ENCODE measurements at regions not wholly inside any gene's neighbourhood (a gene's known extent, or its start where the extent isn't known, plus 50 kb on each side); places are given as distances from the start of the nearest gene placed in this dataset.
A peak's percentile ranks its signal among the peaks of the same experiment; 100 is the strongest.

GRCh38 chr1:209384710-209385550 lies 198.6 kb upstream of the CAMK1G start:
- no peak for DNase-seq
- intact Hi-C loops (cut with micrococcal nuclease; ENCODE audit: unreplicated experiment) = loop anchor here (1.0 kb wide), 2 partner anchors 13 to 50 kb away; no protein-coding TSS in a partner anchor
- no peaks in the 10 kb centered on the region for H3K36me3 Mint-ChIP-seq (ENCODE audit: insufficient read depth, unreplicated experiment)
- H3K4me3 ChIP-seq (ENCODE audit: low read depth, low read length) = no peak overlapping the region
- POLR2A ChIA-PET = interaction anchor here (1.2 to 1.9 kb wide), 4 partner anchors 9 to 44 kb away, joined by 5 to 9 read pairs (median 7); no protein-coding TSS in a partner anchor
- peak overlapping the region; percentile 69 for H3K27ac Mint-ChIP-seq (ENCODE audit: unreplicated experiment)
- no peaks in the 10 kb centered on the region for H3K27me3 ChIP-seq (replicated peaks; ENCODE audit: control insufficient read depth, insufficient read depth, low read length)
- CTCF ChIA-PET = interaction anchor here (1.0 to 1.5 kb wide), 6 partner anchors 21 to 181 kb away, joined by 3 to 7 read pairs (median 4); no protein-coding TSS in a partner anchor
- TF ChIP-seq, protein P1, sequence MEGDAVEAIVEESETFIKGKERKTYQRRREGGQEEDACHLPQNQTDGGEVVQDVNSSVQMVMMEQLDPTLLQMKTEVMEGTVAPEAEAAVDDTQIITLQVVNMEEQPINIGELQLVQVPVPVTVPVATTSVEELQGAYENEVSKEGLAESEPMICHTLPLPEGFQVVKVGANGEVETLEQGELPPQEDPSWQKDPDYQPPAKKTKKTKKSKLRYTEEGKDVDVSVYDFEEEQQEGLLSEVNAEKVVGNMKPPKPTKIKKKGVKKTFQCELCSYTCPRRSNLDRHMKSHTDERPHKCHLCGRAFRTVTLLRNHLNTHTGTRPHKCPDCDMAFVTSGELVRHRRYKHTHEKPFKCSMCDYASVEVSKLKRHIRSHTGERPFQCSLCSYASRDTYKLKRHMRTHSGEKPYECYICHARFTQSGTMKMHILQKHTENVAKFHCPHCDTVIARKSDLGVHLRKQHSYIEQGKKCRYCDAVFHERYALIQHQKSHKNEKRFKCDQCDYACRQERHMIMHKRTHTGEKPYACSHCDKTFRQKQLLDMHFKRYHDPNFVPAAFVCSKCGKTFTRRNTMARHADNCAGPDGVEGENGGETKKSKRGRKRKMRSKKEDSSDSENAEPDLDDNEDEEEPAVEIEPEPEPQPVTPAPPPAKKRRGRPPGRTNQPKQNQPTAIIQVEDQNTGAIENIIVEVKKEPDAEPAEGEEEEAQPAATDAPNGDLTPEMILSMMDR (IDR thresholded peaks at IDR 0.05; ENCODE audit: insufficient read depth in 1 of 2, low read depth in 1 of 2, low read length in 1 of 2, severe bottlenecking in 1 of 2, unreplicated experiment in 1 of 2) = no peak
- H3K4me1 ChIP-seq = peaks cover 70% of the 10 kb centered on the region
- no peaks in the 10 kb centered on the region for H3K36me3 ChIP-seq (ENCODE audit: control insufficient read depth, insufficient read depth, low read length)
- no TSS peak for BruUV-seq (replicated peaks)
- H3K4me3 Mint-ChIP-seq (ENCODE audit: unreplicated experiment) = no peak overlapping the region
- H3K9me3 Mint-ChIP-seq (ENCODE audit: unreplicated experiment) = peaks cover 11% of the 10 kb centered on the region
- H3K27me3 Mint-ChIP-seq (ENCODE audit: insufficient read depth, unreplicated experiment) = no peaks in the 10 kb centered on the region
- H3K9me3 ChIP-seq = no peaks in the 10 kb centered on the region
- peaks cover 43% of the 10 kb centered on the region for H3K4me1 Mint-ChIP-seq (ENCODE audit: low read depth, unreplicated experiment)

DNA sequence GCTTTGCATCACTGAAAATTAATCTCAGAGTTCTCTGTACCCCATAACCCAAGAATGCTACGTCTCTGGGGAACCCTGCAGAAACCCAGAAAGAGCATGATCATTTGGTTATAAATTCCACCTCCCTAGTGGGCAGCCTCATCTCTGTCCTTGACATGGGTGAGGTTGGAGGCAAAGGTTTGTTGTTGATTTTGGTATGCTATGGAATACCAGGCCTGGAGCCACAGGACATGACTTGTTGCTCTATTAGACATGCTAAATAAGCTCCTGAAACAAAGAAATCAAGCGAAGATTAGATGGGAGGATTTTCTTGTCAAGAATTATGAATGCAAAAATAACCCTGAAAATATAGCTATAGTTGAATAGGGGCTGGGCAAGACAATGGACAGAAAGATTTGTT lies 197.4 kb upstream of the CAMK1G start:
- DNase-seq = no peak
- CTCF ChIA-PET = no interaction called here
- no peaks in the 10 kb centered on the region for H3K27me3 Mint-ChIP-seq (ENCODE audit: insufficient read depth, unreplicated experiment)
- peaks cover 11% of the 10 kb centered on the region for H3K9me3 Mint-ChIP-seq (ENCODE audit: unreplicated experiment)
- H3K4me1 Mint-ChIP-seq (ENCODE audit: low read depth, unreplicated experiment) = peaks cover 43% of the 10 kb centered on the region
- H3K36me3 ChIP-seq (ENCODE audit: control insufficient read depth, insufficient read depth, low read length) = no peaks in the 10 kb centered on the region
- POLR2A ChIA-PET = no interaction called here
- peak overlapping the region; percentile 63 for H3K27ac Mint-ChIP-seq (ENCODE audit: unreplicated experiment)
- H3K4me3 ChIP-seq (ENCODE audit: low read depth, low read length) = no peak overlapping the region
- TF ChIP-seq, protein P1 (IDR thresholded peaks at IDR 0.05; ENCODE audit: insufficient read depth in 1 of 2, low read depth in 1 of 2, low read length in 1 of 2, severe bottlenecking in 1 of 2, unreplicated experiment in 1 of 2) = no peak
- intact Hi-C loops (cut with micrococcal nuclease; ENCODE audit: unreplicated experiment) = no loop called here
- H3K27me3 ChIP-seq (replicated peaks; ENCODE audit: control insufficient read depth, insufficient read depth, low read length) = no peaks in the 10 kb centered on the region
- no TSS peak for BruUV-seq (replicated peaks)
- H3K4me3 Mint-ChIP-seq (ENCODE audit: unreplicated experiment) = no peak overlapping the region
- peaks cover 71% of the 10 kb centered on the region for H3K4me1 ChIP-seq
- no peaks in the 10 kb centered on the region for H3K9me3 ChIP-seq
- no peaks in the 10 kb centered on the region for H3K36me3 Mint-ChIP-seq (ENCODE audit: insufficient read depth, unreplicated experiment)

GRCh38 chr1:209387271-209387968 lies 196.1 kb upstream of the CAMK1G start:
- H3K27me3 Mint-ChIP-seq (ENCODE audit: insufficient read depth, unreplicated experiment) = no peaks in the 10 kb centered on the region
- no peaks in the 10 kb centered on the region for H3K36me3 Mint-ChIP-seq (ENCODE audit: insufficient read depth, unreplicated experiment)
- no peak for DNase-seq
- CTCF ChIA-PET = no interaction called here
- no peaks in the 10 kb centered on the region for H3K36me3 ChIP-seq (ENCODE audit: control insufficient read depth, insufficient read depth, low read length)
- no peak overlapping the region for H3K4me3 Mint-ChIP-seq (ENCODE audit: unreplicated experiment)
- H3K4me1 ChIP-seq = peaks cover 65% of the 10 kb centered on the region
- no peaks in the 10 kb centered on the region for H3K27me3 ChIP-seq (replicated peaks; ENCODE audit: control insufficient read depth, insufficient read depth, low read length)
- H3K9me3 ChIP-seq = no peaks in the 10 kb centered on the region
- intact Hi-C loops (cut with micrococcal nuclease; ENCODE audit: unreplicated experiment) = no loop called here
- peaks cover 41% of the 10 kb centered on the region for H3K4me1 Mint-ChIP-seq (ENCODE audit: low read depth, unreplicated experiment)
- H3K9me3 Mint-ChIP-seq (ENCODE audit: unreplicated experiment) = peaks cover 11% of the 10 kb centered on the region
- no peak overlapping the region for H3K4me3 ChIP-seq (ENCODE audit: low read depth, low read length)
- TF ChIP-seq, protein P1 (IDR thresholded peaks at IDR 0.05; ENCODE audit: insufficient read depth in 1 of 2, low read depth in 1 of 2, low read length in 1 of 2, severe bottlenecking in 1 of 2, unreplicated experiment in 1 of 2) = no peak
- H3K27ac Mint-ChIP-seq (ENCODE audit: unreplicated experiment) = peak overlapping the region; percentile 15
- POLR2A ChIA-PET = no interaction called here
- no TSS peak for BruUV-seq (replicated peaks)

Data from Caco-2 (cell line).